CD4-positive, alpha-beta T cell treated with Interleukin-4 for 1 hour (primary cell): ENCODE measurements at regions not wholly inside any gene's neighbourhood (a gene's known extent, or its start where the extent isn't known, plus 50 kb on each side); places are given as distances from the start of the nearest gene placed in this dataset.

Experiments used
- DNase-seq, 2 donors: peaks; one replicate each; pipeline ENCODE4 v3.0.0-alpha.2; 2020 to 2022

- DNase-seq, result no peak
Observed at GRCh38 chr1:88188038-88188437, 496.0 kb upstream of the PKN2 start.

GRCh38 chr1:88189525-88189924 lies 494.5 kb upstream of the PKN2 start:
- no peak for DNase-seq

DNA sequence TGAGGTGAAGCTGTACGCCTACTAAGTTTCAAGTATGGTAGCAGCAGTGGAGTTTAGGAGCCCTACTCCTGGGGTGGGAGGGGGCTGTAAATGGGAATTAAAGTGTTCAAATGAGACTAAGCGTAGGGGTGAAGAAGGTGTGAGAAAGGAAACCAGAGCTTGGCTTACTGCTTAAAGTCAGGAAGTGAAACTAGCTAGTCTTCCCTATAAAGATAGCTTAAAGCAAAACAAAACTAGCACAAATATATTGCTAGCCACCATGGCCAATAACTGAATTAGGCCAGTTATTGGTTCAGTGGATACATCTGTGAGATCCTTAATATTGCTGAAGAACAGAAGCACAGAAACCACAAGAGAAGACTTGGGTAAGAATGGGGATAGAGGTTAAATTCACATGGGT lies 492.2 kb upstream of the PKN2 start:
- DNase-seq, result no peak

DNA sequence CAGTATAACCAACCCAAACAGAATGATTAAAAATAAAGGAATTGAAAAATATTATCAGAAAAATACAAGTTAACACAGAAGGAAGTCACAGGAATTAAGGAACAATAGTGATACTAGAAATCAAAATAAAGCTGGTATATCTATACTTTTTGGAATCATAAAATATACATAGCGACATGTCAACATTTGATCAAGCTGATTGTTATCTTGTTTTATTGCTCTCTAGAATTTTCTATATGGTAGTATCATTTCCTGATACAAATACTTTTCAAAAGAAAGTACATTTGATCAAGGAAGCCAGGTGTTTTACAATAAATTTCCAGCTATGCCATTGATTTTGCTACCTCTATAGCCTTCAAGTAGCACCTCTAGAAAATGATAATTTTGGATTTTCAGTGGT lies 489.5 kb upstream of the PKN2 start:
- no peak for DNase-seq

GRCh38 chr1:88200545-88200944 lies 483.5 kb upstream of the PKN2 start:
- DNase-seq, result no peak

GRCh38 chr1:88204111-88204510 lies 480.0 kb upstream of the PKN2 start:
- no peak for DNase-seq

DNA sequence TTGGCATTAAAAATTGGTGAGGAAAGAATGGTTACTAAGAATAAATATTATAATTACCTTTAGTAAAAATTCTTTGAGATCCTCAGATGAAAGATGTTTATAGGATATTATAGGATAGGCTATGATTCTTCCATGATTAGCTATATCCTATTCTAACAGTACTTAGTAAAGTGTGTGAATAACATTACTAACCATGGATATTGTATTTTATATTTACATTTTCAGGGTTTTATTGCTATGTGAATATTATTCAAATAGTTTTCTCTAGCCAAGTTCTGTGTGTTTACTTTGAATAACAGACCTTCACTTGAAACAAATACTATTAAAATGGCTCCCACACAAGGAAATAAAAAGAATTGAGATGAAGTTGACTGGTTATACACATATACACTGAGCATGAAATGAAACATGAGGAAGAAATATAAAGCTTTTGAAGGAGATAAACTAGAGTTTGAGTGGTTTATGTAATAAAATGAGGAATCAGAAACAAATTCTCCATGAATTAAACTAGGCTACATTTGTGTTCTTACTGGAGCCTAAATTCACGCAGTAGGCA lies 479.4 kb upstream of the PKN2 start:
- DNase-seq, result no peak

DNA sequence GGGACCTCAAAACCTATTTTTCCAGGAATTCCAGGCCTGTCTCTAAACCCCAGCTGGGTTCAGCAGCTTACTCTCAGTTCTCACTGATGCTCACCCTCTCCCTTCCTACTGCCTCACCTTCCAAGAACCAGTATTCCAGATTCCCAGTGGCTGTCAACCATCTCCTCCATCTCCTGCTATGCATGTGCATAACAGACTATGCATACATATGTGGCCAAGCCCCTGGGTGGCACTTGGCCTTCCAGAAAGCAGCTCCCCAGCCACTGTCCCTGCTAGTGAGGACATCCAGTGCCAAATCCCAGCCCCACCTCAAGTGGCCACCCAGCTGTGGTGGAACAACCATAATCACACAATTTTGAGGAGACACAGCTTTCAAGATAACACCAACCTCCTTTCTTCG lies 475.7 kb upstream of the PKN2 start:
- DNase-seq, result no peak

- DNase-seq, result no peak
Observed at GRCh38 chr1:88210103-88210787, 473.8 kb upstream of the PKN2 start.

- DNase-seq, result no peak
Observed at GRCh38 chr1:88216441-88216840, 467.6 kb upstream of the PKN2 start.

DNA sequence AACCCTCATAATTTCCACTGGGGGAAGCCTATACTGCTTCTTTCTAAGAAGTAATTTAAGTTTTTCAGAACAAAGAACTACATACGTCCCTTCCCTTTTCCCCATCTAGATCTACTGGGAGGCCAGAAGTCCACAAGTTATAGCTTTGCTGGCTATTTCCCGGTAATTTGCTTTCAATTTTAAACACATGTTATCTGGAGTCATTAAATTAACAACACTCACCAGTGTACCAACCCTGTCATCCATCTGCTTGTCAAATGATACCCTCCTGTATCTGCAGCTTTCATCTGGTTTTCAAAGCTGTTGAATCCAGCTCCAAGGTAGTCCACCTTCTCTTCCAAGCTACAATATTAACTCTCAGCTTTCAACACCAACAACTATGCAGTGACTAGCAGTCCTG lies 466.7 kb upstream of the PKN2 start:
- no peak for DNase-seq

DNA sequence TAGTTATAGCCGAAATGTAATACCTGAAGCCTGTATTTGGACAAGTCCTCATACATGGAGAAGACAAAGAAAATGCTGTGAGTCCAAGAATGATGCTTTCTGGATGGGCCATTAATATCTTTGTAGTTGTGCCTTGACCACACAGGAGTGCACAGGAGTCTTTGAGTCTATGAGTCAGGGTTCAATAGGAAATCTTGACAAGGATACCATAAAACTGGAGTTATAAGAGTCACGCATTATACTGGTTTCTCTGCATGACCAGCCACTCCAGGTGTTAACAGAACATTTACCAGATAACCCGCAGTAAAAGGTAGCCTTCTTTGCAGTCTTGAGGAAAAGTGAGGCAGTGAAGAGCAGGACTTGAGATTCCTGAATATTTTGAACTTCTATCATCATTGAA lies 464.6 kb upstream of the PKN2 start:
- DNase-seq, result no peak

DNA sequence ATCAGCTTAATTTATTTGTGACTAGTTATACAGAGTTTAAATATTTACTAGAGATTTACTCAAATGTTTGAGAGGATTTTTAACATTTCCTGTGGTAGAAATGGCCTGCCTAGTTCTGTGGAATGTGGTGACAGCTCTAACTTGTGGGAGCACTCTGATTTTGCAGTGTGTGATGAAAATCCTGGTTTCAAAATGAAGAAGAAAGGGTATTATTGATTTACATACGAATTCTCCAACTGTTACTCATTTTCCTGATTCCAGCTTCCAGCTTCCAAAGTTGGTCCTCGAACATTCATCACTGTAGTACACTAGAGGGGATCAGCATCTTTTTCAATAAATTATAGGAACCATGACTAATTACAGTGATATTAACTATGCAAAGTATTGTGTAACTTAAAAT lies 462.7 kb upstream of the PKN2 start:
- no peak for DNase-seq

DNA sequence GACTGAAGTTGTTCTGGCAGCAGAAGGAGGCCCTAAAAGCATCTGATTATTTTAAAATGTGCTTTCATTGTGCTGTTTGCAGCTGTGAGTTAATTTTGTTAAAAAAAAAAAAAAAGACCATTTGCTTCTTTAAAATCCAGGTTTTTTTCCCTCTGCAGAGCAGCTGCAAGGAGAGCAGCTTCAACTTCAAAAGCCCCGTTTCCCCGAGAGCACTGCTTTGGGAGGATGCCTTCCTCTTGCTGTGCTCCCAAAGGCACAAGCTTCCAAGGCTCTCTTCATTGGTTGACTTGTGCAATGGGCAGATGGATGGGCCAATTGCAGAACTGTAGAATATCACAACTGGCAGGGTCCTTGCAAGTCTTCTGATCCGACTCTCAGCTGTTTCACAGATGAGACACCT lies 459.2 kb upstream of the PKN2 start:
- no peak for DNase-seq

- DNase-seq, result no peak
Observed at GRCh38 chr1:88228114-88228513, 456.0 kb upstream of the PKN2 start.

GRCh38 chr1:88230126-88230525 lies 453.9 kb upstream of the PKN2 start:
- no peak for DNase-seq

DNA sequence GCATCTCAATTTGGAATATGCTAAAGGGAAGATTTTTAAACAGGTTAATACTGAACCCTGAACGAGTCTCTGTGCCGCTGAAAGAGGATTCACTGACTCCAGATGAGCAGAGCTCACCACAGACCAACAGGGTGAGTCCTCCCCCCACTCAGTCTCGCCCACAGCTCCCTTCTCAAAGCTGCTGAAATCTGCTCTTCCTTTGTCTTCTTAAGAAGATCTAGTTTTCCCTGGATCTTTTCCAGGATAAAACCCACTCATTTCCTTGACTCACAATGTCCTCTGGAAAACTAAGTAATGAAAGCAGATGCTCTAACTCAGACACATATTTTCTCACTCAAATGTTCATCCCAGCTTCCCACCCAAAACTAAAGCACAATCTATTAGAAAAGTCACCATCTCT lies 447.0 kb upstream of the PKN2 start:
- no peak for DNase-seq

DNA sequence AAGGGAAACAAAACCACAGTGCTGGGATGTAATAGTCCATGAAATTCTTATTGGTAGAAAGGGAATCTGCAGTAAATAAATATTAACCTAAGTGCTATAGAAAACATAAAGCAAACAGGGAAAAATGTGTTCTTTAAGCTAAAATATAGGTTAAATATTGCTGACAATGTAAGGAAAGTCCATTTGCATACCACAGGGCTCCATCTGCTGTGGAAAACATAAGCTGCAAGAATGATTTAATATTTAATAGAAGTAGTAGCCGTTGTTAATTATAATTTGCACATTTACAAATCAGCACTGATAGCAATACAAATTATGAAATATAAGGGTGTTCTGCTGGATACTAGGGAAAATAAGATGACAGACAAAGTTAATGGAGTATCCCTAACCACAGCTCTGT lies 444.9 kb upstream of the PKN2 start:
- DNase-seq, result no peak

DNA sequence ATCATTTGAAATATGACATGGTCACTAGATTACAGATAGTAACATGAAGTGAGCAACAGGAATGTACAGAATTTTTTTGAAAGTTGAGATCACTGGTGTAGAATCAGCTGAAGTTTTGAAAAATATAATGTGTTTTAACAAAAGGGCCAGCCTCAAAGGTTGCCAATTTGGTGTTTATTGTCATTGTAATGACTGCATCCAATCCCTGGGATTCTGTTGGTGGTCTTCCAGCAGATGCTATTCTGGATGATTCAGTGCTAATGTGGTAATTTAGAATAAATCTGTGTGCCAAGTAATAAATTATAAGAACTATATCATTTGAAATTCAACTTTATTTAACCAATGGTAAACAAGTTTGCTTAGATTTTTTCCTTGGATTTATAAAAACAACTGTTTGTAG lies 436.4 kb upstream of the PKN2 start:
- DNase-seq, result no peak

DNA sequence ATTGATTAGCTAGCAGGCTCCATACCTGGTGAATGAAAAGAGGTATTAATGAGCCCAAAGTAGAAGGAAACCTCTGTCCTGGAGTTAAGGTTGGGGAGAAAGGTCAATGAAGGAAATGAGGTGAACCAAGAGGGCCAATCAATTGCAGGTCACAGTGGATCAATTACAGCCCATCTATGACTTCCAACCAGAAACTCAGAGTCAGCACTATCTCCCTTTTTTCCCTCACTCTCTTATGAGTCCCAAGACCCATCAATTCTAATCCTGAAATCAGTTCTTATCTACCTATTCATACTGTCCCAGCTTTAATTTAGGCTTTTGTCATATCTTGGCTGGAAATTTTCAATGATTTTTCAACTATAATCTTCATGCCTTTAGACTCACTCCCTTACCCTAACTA lies 433.2 kb upstream of the PKN2 start:
- DNase-seq, result no peak

DNA sequence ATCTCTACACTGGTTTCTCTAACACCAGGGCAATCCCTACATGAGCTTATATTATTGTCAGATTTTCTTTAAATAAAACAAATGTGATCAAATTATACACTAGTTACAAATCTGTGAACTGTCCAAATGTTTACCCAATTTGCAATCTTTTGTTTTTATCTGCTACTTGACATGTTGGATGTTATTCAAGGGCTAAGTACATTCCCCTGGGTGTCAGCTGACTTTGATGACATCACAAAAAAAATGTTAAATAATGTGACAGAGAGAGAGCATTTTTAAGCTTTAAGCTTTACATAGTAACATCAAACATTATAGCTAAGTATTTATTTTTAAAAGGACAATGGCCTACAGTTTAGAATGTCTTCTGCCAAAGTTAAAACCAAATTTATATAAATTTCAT lies 431.3 kb upstream of the PKN2 start:
- DNase-seq, result no peak

DNA sequence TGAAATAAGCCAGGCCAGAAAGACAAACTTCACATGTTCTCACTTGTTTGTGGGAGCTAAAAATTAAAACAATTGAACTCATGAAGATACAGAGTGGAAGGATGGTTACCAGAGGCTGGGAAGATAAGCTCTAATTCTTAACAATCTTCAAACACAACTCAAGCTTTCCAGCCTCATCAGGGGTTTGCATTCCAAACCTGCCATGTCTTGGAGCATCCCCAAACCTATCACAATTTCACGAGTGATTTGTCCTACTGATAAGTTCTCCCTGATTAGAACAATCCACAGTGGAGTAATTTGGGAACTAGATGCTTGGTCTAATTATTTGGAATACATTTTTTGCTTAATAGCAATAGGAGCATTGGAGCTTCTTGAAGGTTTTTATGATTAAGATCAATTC lies 418.5 kb upstream of the PKN2 start:
- no peak for DNase-seq

- no peak for DNase-seq
Observed at GRCh38 chr1:88266051-88266450, 418.0 kb upstream of the PKN2 start.

GRCh38 chr1:88272216-88272615 lies 411.9 kb upstream of the PKN2 start:
- DNase-seq, result no peak

GRCh38 chr1:88274431-88274830 lies 409.6 kb upstream of the PKN2 start:
- no peak for DNase-seq
